PC-9 (cell line): ENCODE measurements at regions not wholly inside any gene's neighbourhood (a gene's known extent, or its start where the extent isn't known, plus 50 kb on each side); places are given as distances from the start of the nearest gene placed in this dataset.

Experiments
- BruUV-seq: library from RNA; stranded (reverse); fragments of 400-500 nt; replicated peaks from 2 replicates; lab custom pipeline; 2021; lab: Mats Ljungman, UMichigan
- CTCF ChIA-PET: fragments of 300-600 bp; sonication (Branson Sonifier 250); formaldehyde crosslinking; loops from one replicate; lab custom pipeline; 2022; ENCODE audit warnings: antibody characterized with exemption; lab: Charles Lee
- POLR2A ChIA-PET: fragments of 300-600 bp; sonication (Branson Sonifier 250); formaldehyde crosslinking; loops from one replicate; lab custom pipeline; 2022; ENCODE audit warnings: antibody characterized with exemption; ENCODE audit not compliant: unreplicated experiment; lab: Charles Lee
- DNase-seq, 2 experiments: peaks; one replicate each; pipeline versions ENCODE4 v3.0.0 to v3.0.0-alpha.2; 2015 to 2022; ENCODE audit warnings: mixed read lengths in 1 of 2
- H2AFZ ChIP-seq: fragments of 200-600 bp; sonication (generic); 2 replicates; pipeline ENCODE4 v1.8.1; 2017; ENCODE audit warnings: antibody characterized with exemption
- H3F3A ChIP-seq: fragments of 200-600 bp; sonication (generic); 2 replicates; pipeline ENCODE4 v1.8.1; 2017; ENCODE audit warnings: antibody characterized with exemption, mild to moderate bottlenecking, low read depth; ENCODE audit not compliant: insufficient read depth
- H3K27ac ChIP-seq: fragments of 200-600 bp; sonication (generic); 2 replicates; pipeline ENCODE4 v1.6.1; 2016; ENCODE audit warnings: mixed run types
- H3K27me3 ChIP-seq: fragments of 200-600 bp; sonication (generic); 2 replicates; pipeline ENCODE4 v1.6.1; 2016; ENCODE audit warnings: low read depth, mixed run types; ENCODE audit not compliant: insufficient read depth
- H3K36me3 ChIP-seq: fragments of 200-600 bp; sonication (generic); 2 replicates; pipeline ENCODE4 v1.6.1; 2016; ENCODE audit warnings: low read depth, mixed run types
- H3K4me1 ChIP-seq: fragments of 200-600 bp; sonication (generic); replicated peaks from 2 replicates; pipeline ENCODE4 v1.6.1; 2016; ENCODE audit warnings: mixed run types; ENCODE audit not compliant: insufficient read depth
- H3K4me2 ChIP-seq: fragments of 200-600 bp; sonication (generic); 2 replicates; pipeline ENCODE4 v1.6.1; 2017; ENCODE audit warnings: mixed run types
- H3K4me3 ChIP-seq: fragments of 200-600 bp; sonication (generic); 2 replicates; pipeline ENCODE4 v1.6.1; 2016; ENCODE audit warnings: mixed run types
- H3K79me2 ChIP-seq: fragments of 200-600 bp; sonication (generic); 2 replicates; pipeline ENCODE4 v1.6.1; 2017; ENCODE audit warnings: low read depth, mixed run types
- H3K9me2 ChIP-seq: fragments of 200-600 bp; sonication (generic); 2 replicates; pipeline ENCODE4 v1.8.1; 2017; ENCODE audit warnings: mild to moderate bottlenecking; ENCODE audit not compliant: insufficient read depth
- H3K9me3 ChIP-seq: fragments of 200-600 bp; sonication (generic); 2 replicates; pipeline ENCODE4 v1.8.1; 2016; ENCODE audit warnings: low read depth; ENCODE audit not compliant: insufficient read depth
- H4K20me1 ChIP-seq: fragments of 200-600 bp; sonication (generic); 2 replicates; pipeline ENCODE4 v1.8.1; 2017; ENCODE audit not compliant: insufficient read depth
- CTCF ChIP-seq: fragments of 200-600 bp; sonication (generic); conservative IDR thresholded peaks from 2 replicates; pipeline ENCODE4 v1.6.1; 2017; ENCODE audit warnings: mixed run types, antibody characterized with exemption, mild to moderate bottlenecking, moderate library complexity
- EZH2 ChIP-seq: fragments of 200-600 bp; sonication (generic); IDR thresholded peaks from 2 replicates; pipeline ENCODE4 v1.8.0; 2017; ENCODE audit warnings: antibody characterized with exemption, low read depth
- intact Hi-C: fragments of 100-400 bp; cut with micrococcal nuclease; formaldehyde crosslinking; loops from one replicate; pipeline ENCODE4 v1.10.0; 2022; ENCODE audit not compliant: unreplicated experiment

GRCh38 chr3:157672061-157672460 lies 168.8 kb upstream of the VEPH1 start:
- no TSS peak for BruUV-seq
- Histone ChIP-seq H3K36me3 (no peaks in the 10 kb centered on the region), H3K79me2 (no peaks in the 10 kb centered on the region), H3K4me2 (no peak overlapping the region), H3K27me3 (no peaks in the 10 kb centered on the region), H2AFZ (no peak overlapping the region), H3K4me3 (no peak overlapping the region), H4K20me1 (no peaks in the 10 kb centered on the region), H3K9me3 (no peaks in the 10 kb centered on the region), H3K9me2 (no peaks in the 10 kb centered on the region), H3F3A (no peaks in the 10 kb centered on the region), H3K27ac (no peak overlapping the region), H3K4me1 (no peaks in the 10 kb centered on the region)
- no peak for DNase-seq
- ChIA-PET POLR2A (no interaction called here), CTCF (no interaction called here)
- intact Hi-C loops = no loop called here
- no peak for TF ChIP-seq EZH2
- no peak for TF ChIP-seq CTCF

GRCh38 chr3:157671656-157672055 lies 168.4 kb upstream of the VEPH1 start:
- no peaks in the 10 kb centered on the region for H3K9me3 ChIP-seq
- no peaks in the 10 kb centered on the region for H3K4me1 ChIP-seq
- H3F3A ChIP-seq = no peaks in the 10 kb centered on the region
- POLR2A ChIA-PET = no interaction called here
- no TSS peak for BruUV-seq
- no peak overlapping the region for H2AFZ ChIP-seq
- H3K9me2 ChIP-seq = no peaks in the 10 kb centered on the region
- no peaks in the 10 kb centered on the region for H3K79me2 ChIP-seq
- H3K36me3 ChIP-seq = no peaks in the 10 kb centered on the region
- no peaks in the 10 kb centered on the region for H4K20me1 ChIP-seq
- no peak for DNase-seq
- no peak overlapping the region for H3K27ac ChIP-seq
- no peak overlapping the region for H3K4me2 ChIP-seq
- no peaks in the 10 kb centered on the region for H3K27me3 ChIP-seq
- intact Hi-C loops = no loop called here
- CTCF ChIA-PET = no interaction called here
- H3K4me3 ChIP-seq = no peak overlapping the region
- TF ChIP-seq CTCF = no peak
- no peak for TF ChIP-seq EZH2

- Histone ChIP-seq H3K9me2 (no peaks in the 10 kb centered on the region), H3K9me3 (no peaks in the 10 kb centered on the region), H3K36me3 (no peaks in the 10 kb centered on the region), H3K4me2 (no peak overlapping the region), H3F3A (no peaks in the 10 kb centered on the region), H4K20me1 (no peaks in the 10 kb centered on the region), H3K4me3 (no peak overlapping the region), H3K4me1 (no peaks in the 10 kb centered on the region), H2AFZ (no peak overlapping the region), H3K27me3 (no peaks in the 10 kb centered on the region), H3K27ac (no peak overlapping the region), H3K79me2 (no peaks in the 10 kb centered on the region)
- ChIA-PET CTCF (interaction anchor here (0.6 kb wide), 1 partner anchor 440 kb away, joined by 4 read pairs; the partner anchor contains the start of gene RSRC1), POLR2A (no interaction called here)
- TF ChIP-seq EZH2 = no peak
- no peak for TF ChIP-seq CTCF
- no peak for DNase-seq
- intact Hi-C loops = no loop called here
- BruUV-seq = no TSS peak
These were observed 166.2 kb upstream of the VEPH1 start for GRCh38 chr3:157669416-157669815.
